H1 (cell line): ENCODE measurements at regions not wholly inside any gene's neighbourhood (a gene's known extent, or its start where the extent isn't known, plus 50 kb on each side); places are given as distances from the start of the nearest gene placed in this dataset.

ENCODE experiments used
- EP300 ChIP-seq, 2 experiments: IDR thresholded peaks; 1 replicate in 1 of 2; 2 replicates in 1 of 2; pipeline ENCODE4 v1.6.1; 2011 to 2012; ENCODE audit warnings: low read depth in 2 of 2, low read length in 2 of 2, mild to moderate bottlenecking in 2 of 2, borderline replicate concordance in 1 of 2, inconsistent platforms in 1 of 2, moderate library complexity in 1 of 2
- TF ChIP-seq, protein P1 (sequence below): fragments of 300-600 bp; sonication (generic); IDR thresholded peaks from 2 replicates; pipeline ENCODE4 v1.7.1; 2012; ENCODE audit warnings: low read length, moderate library complexity, mild to moderate bottlenecking, inconsistent platforms; ENCODE audit not compliant: insufficient replicate concordance

GRCh38 chr11:116640641-116641402 lies 132.0 kb downstream of the BUD13 start (continued):
- TF ChIP-seq, protein P1, sequence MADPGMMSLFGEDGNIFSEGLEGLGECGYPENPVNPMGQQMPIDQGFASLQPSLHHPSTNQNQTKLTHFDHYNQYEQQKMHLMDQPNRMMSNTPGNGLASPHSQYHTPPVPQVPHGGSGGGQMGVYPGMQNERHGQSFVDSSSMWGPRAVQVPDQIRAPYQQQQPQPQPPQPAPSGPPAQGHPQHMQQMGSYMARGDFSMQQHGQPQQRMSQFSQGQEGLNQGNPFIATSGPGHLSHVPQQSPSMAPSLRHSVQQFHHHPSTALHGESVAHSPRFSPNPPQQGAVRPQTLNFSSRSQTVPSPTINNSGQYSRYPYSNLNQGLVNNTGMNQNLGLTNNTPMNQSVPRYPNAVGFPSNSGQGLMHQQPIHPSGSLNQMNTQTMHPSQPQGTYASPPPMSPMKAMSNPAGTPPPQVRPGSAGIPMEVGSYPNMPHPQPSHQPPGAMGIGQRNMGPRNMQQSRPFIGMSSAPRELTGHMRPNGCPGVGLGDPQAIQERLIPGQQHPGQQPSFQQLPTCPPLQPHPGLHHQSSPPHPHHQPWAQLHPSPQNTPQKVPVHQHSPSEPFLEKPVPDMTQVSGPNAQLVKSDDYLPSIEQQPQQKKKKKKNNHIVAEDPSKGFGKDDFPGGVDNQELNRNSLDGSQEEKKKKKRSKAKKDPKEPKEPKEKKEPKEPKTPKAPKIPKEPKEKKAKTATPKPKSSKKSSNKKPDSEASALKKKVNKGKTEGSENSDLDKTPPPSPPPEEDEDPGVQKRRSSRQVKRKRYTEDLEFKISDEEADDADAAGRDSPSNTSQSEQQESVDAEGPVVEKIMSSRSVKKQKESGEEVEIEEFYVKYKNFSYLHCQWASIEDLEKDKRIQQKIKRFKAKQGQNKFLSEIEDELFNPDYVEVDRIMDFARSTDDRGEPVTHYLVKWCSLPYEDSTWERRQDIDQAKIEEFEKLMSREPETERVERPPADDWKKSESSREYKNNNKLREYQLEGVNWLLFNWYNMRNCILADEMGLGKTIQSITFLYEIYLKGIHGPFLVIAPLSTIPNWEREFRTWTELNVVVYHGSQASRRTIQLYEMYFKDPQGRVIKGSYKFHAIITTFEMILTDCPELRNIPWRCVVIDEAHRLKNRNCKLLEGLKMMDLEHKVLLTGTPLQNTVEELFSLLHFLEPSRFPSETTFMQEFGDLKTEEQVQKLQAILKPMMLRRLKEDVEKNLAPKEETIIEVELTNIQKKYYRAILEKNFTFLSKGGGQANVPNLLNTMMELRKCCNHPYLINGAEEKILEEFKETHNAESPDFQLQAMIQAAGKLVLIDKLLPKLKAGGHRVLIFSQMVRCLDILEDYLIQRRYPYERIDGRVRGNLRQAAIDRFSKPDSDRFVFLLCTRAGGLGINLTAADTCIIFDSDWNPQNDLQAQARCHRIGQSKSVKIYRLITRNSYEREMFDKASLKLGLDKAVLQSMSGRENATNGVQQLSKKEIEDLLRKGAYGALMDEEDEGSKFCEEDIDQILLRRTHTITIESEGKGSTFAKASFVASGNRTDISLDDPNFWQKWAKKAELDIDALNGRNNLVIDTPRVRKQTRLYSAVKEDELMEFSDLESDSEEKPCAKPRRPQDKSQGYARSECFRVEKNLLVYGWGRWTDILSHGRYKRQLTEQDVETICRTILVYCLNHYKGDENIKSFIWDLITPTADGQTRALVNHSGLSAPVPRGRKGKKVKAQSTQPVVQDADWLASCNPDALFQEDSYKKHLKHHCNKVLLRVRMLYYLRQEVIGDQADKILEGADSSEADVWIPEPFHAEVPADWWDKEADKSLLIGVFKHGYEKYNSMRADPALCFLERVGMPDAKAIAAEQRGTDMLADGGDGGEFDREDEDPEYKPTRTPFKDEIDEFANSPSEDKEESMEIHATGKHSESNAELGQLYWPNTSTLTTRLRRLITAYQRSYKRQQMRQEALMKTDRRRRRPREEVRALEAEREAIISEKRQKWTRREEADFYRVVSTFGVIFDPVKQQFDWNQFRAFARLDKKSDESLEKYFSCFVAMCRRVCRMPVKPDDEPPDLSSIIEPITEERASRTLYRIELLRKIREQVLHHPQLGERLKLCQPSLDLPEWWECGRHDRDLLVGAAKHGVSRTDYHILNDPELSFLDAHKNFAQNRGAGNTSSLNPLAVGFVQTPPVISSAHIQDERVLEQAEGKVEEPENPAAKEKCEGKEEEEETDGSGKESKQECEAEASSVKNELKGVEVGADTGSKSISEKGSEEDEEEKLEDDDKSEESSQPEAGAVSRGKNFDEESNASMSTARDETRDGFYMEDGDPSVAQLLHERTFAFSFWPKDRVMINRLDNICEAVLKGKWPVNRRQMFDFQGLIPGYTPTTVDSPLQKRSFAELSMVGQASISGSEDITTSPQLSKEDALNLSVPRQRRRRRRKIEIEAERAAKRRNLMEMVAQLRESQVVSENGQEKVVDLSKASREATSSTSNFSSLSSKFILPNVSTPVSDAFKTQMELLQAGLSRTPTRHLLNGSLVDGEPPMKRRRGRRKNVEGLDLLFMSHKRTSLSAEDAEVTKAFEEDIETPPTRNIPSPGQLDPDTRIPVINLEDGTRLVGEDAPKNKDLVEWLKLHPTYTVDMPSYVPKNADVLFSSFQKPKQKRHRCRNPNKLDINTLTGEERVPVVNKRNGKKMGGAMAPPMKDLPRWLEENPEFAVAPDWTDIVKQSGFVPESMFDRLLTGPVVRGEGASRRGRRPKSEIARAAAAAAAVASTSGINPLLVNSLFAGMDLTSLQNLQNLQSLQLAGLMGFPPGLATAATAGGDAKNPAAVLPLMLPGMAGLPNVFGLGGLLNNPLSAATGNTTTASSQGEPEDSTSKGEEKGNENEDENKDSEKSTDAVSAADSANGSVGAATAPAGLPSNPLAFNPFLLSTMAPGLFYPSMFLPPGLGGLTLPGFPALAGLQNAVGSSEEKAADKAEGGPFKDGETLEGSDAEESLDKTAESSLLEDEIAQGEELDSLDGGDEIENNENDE = no peak
- TF ChIP-seq EP300 (IDR thresholded peaks at IDR 0.05; ENCODE audit: borderline replicate concordance in 1 of 2, low read depth in 2 of 2, low read length in 2 of 2) = no peak
